ENCODE measurements at regions not wholly inside any gene's neighbourhood (a gene's known extent, or its start where the extent isn't known, plus 50 kb on each side); places are given as distances from the start of the nearest gene placed in this dataset.
"Not testable (repeated sequence)": the region's sequence is repeated elsewhere in the genome, so short reads cannot be mapped to it uniquely, and the experiment has no call there.

- Histone ChIP-seq H3K4me3 (ENCODE audit: low read length) (no peak overlapping the region), H3K9me2 (replicated peaks; ENCODE audit: insufficient read depth, low read length) (no peaks in the 10 kb centered on the region), H3K4me2 (ENCODE audit: low read depth, low read length, poor library complexity, severe bottlenecking) (no peak overlapping the region), H3K27me3 (ENCODE audit: low read length) (no peaks in the 10 kb centered on the region), H3K79me2 (ENCODE audit: low read length) (no peaks in the 10 kb centered on the region), H3K4me1 (ENCODE audit: low read length) (no peaks in the 10 kb centered on the region), H3K9ac (ENCODE audit: low read length) (no peak overlapping the region), H3K27ac (ENCODE audit: low read length) (no peak overlapping the region), H2AFZ (ENCODE audit: low read length) (no peak overlapping the region), H3K36me3 (ENCODE audit: insufficient read depth, low read length) (no peaks in the 10 kb centered on the region), H4K20me1 (ENCODE audit: insufficient read depth, low read depth, low read length) (no peaks in the 10 kb centered on the region), H3K9me3 (ENCODE audit: low read length) (peaks cover 13% of the 10 kb centered on the region)
- no peak for DNase-seq
Observed at GRCh38 chr6:94175465-94175864, 756.1 kb upstream of the EPHA7 start.

GRCh38 chr6:94163877-94164276, 744.5 kb upstream of the EPHA7 start:
- no peak overlapping the region for H2AFZ ChIP-seq (ENCODE audit: low read length)
- H3K4me3 ChIP-seq (ENCODE audit: low read length), result no peak overlapping the region
- no peak overlapping the region for H3K9ac ChIP-seq (ENCODE audit: low read length)
- H3K79me2 ChIP-seq (ENCODE audit: low read length), result no peaks in the 10 kb centered on the region
- no peaks in the 10 kb centered on the region for H4K20me1 ChIP-seq (ENCODE audit: insufficient read depth, low read depth, low read length)
- H3K4me1 ChIP-seq (ENCODE audit: low read length), result no peaks in the 10 kb centered on the region
- H3K9me2 ChIP-seq (replicated peaks; ENCODE audit: insufficient read depth, low read length), result no peaks in the 10 kb centered on the region
- no peaks in the 10 kb centered on the region for H3K27me3 ChIP-seq (ENCODE audit: low read length)
- H3K36me3 ChIP-seq (ENCODE audit: insufficient read depth, low read length), result no peaks in the 10 kb centered on the region
- H3K27ac ChIP-seq (ENCODE audit: low read length), result no peak overlapping the region
- H3K9me3 ChIP-seq (ENCODE audit: low read length), result peaks cover 14% of the 10 kb centered on the region
- no peak overlapping the region for H3K4me2 ChIP-seq (ENCODE audit: low read depth, low read length, poor library complexity, severe bottlenecking)
- DNase-seq, result no peak

- DNase-seq, result no peak
- Histone ChIP-seq H3K9ac (ENCODE audit: low read length) (no peak overlapping the region), H3K79me2 (ENCODE audit: low read length) (no peaks in the 10 kb centered on the region), H3K9me3 (ENCODE audit: low read length) (peaks cover 20% of the 10 kb centered on the region; the same call in 1 of the 2 replicates), H3K27ac (ENCODE audit: low read length) (no peak overlapping the region), H2AFZ (ENCODE audit: low read length) (no peak overlapping the region), H3K36me3 (ENCODE audit: insufficient read depth, low read length) (no peaks in the 10 kb centered on the region), H3K27me3 (ENCODE audit: low read length) (no peaks in the 10 kb centered on the region), H3K4me3 (ENCODE audit: low read length) (no peak overlapping the region), H3K4me2 (ENCODE audit: low read depth, low read length, poor library complexity, severe bottlenecking) (no peak overlapping the region), H4K20me1 (ENCODE audit: insufficient read depth, low read depth, low read length) (no peaks in the 10 kb centered on the region), H3K4me1 (ENCODE audit: low read length) (no peaks in the 10 kb centered on the region), H3K9me2 (replicated peaks; ENCODE audit: insufficient read depth, low read length) (no peaks in the 10 kb centered on the region)
Observed at GRCh38 chr6:94150886-94151285, 731.5 kb upstream of the EPHA7 start.

- Histone ChIP-seq H3K79me2 (ENCODE audit: low read length) (no peaks in the 10 kb centered on the region), H3K9me3 (ENCODE audit: low read length) (peaks cover 18% of the 10 kb centered on the region; the same call in 1 of the 2 replicates), H3K27me3 (ENCODE audit: low read length) (no peaks in the 10 kb centered on the region)
Observed at GRCh38 chr6:94144807-94145206, 725.4 kb upstream of the EPHA7 start.

GRCh38 chr6:94137178-94137577, 717.8 kb upstream of the EPHA7 start:
- not testable (repeated sequence) for H4K20me1 ChIP-seq (ENCODE audit: insufficient read depth, low read depth, low read length); H3K9me2 ChIP-seq (replicated peaks; ENCODE audit: insufficient read depth, low read length); DNase-seq; H3K79me2 ChIP-seq (ENCODE audit: low read length); H3K4me3 ChIP-seq (ENCODE audit: low read length); H3K27me3 ChIP-seq (ENCODE audit: low read length); H2AFZ ChIP-seq (ENCODE audit: low read length); H3K4me1 ChIP-seq (ENCODE audit: low read length); H3K36me3 ChIP-seq (ENCODE audit: insufficient read depth, low read length); H3K4me2 ChIP-seq (ENCODE audit: low read depth, low read length, poor library complexity, severe bottlenecking); H3K27ac ChIP-seq (ENCODE audit: low read length); H3K9me3 ChIP-seq (ENCODE audit: low read length); H3K9ac ChIP-seq (ENCODE audit: low read length)

More at GRCh38 chr6:94144807-94145206, 725.4 kb upstream of the EPHA7 start:
- Histone ChIP-seq H3K4me3 (ENCODE audit: low read length) (no peak overlapping the region), H3K27ac (ENCODE audit: low read length) (no peak overlapping the region), H3K4me1 (ENCODE audit: low read length) (no peaks in the 10 kb centered on the region), H3K4me2 (ENCODE audit: low read depth, low read length, poor library complexity, severe bottlenecking) (no peak overlapping the region), H3K36me3 (ENCODE audit: insufficient read depth, low read length) (no peaks in the 10 kb centered on the region), H3K9ac (ENCODE audit: low read length) (no peak overlapping the region), H4K20me1 (ENCODE audit: insufficient read depth, low read depth, low read length) (no peaks in the 10 kb centered on the region), H2AFZ (ENCODE audit: low read length) (no peak overlapping the region), H3K9me2 (replicated peaks; ENCODE audit: insufficient read depth, low read length) (no peaks in the 10 kb centered on the region)
- DNase-seq, result no peak

- no peak for DNase-seq
- Histone ChIP-seq H3K4me2 (ENCODE audit: low read depth, low read length, poor library complexity, severe bottlenecking) (no peak overlapping the region), H3K9ac (ENCODE audit: low read length) (no peak overlapping the region), H3K27me3 (ENCODE audit: low read length) (no peaks in the 10 kb centered on the region), H2AFZ (ENCODE audit: low read length) (no peak overlapping the region), H3K9me3 (ENCODE audit: low read length) (peaks cover 6% of the 10 kb centered on the region), H4K20me1 (ENCODE audit: insufficient read depth, low read depth, low read length) (no peaks in the 10 kb centered on the region), H3K4me3 (ENCODE audit: low read length) (no peak overlapping the region), H3K36me3 (ENCODE audit: insufficient read depth, low read length) (no peaks in the 10 kb centered on the region), H3K9me2 (replicated peaks; ENCODE audit: insufficient read depth, low read length) (no peaks in the 10 kb centered on the region), H3K4me1 (ENCODE audit: low read length) (no peaks in the 10 kb centered on the region), H3K27ac (ENCODE audit: low read length) (no peak overlapping the region), H3K79me2 (ENCODE audit: low read length) (no peaks in the 10 kb centered on the region)
Observed at GRCh38 chr6:94133106-94133505, 713.7 kb upstream of the EPHA7 start.

GRCh38 chr6:94131271-94131670, 711.9 kb upstream of the EPHA7 start:
- no peaks in the 10 kb centered on the region for H3K36me3 ChIP-seq (ENCODE audit: insufficient read depth, low read length)
- H3K9ac ChIP-seq (ENCODE audit: low read length), result no peak overlapping the region
- no peak overlapping the region for H3K4me3 ChIP-seq (ENCODE audit: low read length)
- no peaks in the 10 kb centered on the region for H3K4me1 ChIP-seq (ENCODE audit: low read length)
- H3K27ac ChIP-seq (ENCODE audit: low read length), result no peak overlapping the region
- H3K4me2 ChIP-seq (ENCODE audit: low read depth, low read length, poor library complexity, severe bottlenecking), result no peak overlapping the region
- no peak for DNase-seq
- H4K20me1 ChIP-seq (ENCODE audit: insufficient read depth, low read depth, low read length), result no peaks in the 10 kb centered on the region
- no peak overlapping the region for H2AFZ ChIP-seq (ENCODE audit: low read length)
- H3K79me2 ChIP-seq (ENCODE audit: low read length), result no peaks in the 10 kb centered on the region
- no peaks in the 10 kb centered on the region for H3K27me3 ChIP-seq (ENCODE audit: low read length)
- no peaks in the 10 kb centered on the region for H3K9me2 ChIP-seq (replicated peaks; ENCODE audit: insufficient read depth, low read length)
- H3K9me3 ChIP-seq (ENCODE audit: low read length), result no peaks in the 10 kb centered on the region; the same call in 1 of the 2 replicates

GRCh38 chr6:94130478-94130877, 711.1 kb upstream of the EPHA7 start:
- no peaks in the 10 kb centered on the region for H3K79me2 ChIP-seq (ENCODE audit: low read length)
- H3K27me3 ChIP-seq (ENCODE audit: low read length), result no peaks in the 10 kb centered on the region
- H3K9me2 ChIP-seq (replicated peaks; ENCODE audit: insufficient read depth, low read length), result no peaks in the 10 kb centered on the region
- no peaks in the 10 kb centered on the region; the same call in 1 of the 2 replicates for H3K9me3 ChIP-seq (ENCODE audit: low read length)
- no peaks in the 10 kb centered on the region for H3K36me3 ChIP-seq (ENCODE audit: insufficient read depth, low read length)
- no peak for DNase-seq
- H3K4me2 ChIP-seq (ENCODE audit: low read depth, low read length, poor library complexity, severe bottlenecking), result no peak overlapping the region
- H2AFZ ChIP-seq (ENCODE audit: low read length), result no peak overlapping the region
- H3K4me3 ChIP-seq (ENCODE audit: low read length), result no peak overlapping the region
- no peaks in the 10 kb centered on the region for H3K4me1 ChIP-seq (ENCODE audit: low read length)
- no peak overlapping the region for H3K27ac ChIP-seq (ENCODE audit: low read length)
- H4K20me1 ChIP-seq (ENCODE audit: insufficient read depth, low read depth, low read length), result no peaks in the 10 kb centered on the region
- H3K9ac ChIP-seq (ENCODE audit: low read length), result no peak overlapping the region

GRCh38 chr6:94129926-94130325, 710.6 kb upstream of the EPHA7 start:
- H3K79me2 ChIP-seq (ENCODE audit: low read length), result no peaks in the 10 kb centered on the region
- no peak overlapping the region for H3K9ac ChIP-seq (ENCODE audit: low read length)
- no peak overlapping the region for H3K4me3 ChIP-seq (ENCODE audit: low read length)
- no peaks in the 10 kb centered on the region for H3K27me3 ChIP-seq (ENCODE audit: low read length)
- H3K27ac ChIP-seq (ENCODE audit: low read length), result no peak overlapping the region
- H2AFZ ChIP-seq (ENCODE audit: low read length), result no peak overlapping the region
- no peak overlapping the region for H3K4me2 ChIP-seq (ENCODE audit: low read depth, low read length, poor library complexity, severe bottlenecking)
- no peaks in the 10 kb centered on the region for H4K20me1 ChIP-seq (ENCODE audit: insufficient read depth, low read depth, low read length)
- peaks cover 4% of the 10 kb centered on the region; the same call in 1 of the 2 replicates for H3K9me3 ChIP-seq (ENCODE audit: low read length)
- no peaks in the 10 kb centered on the region for H3K4me1 ChIP-seq (ENCODE audit: low read length)
- no peaks in the 10 kb centered on the region for H3K36me3 ChIP-seq (ENCODE audit: insufficient read depth, low read length)
- H3K9me2 ChIP-seq (replicated peaks; ENCODE audit: insufficient read depth, low read length), result no peaks in the 10 kb centered on the region
- DNase-seq, result no peak

Data from Karpas-422 (cell line).